Activated naive CD8-positive, alpha-beta T cell treated with anti-CD3 and anti-CD28 coated beads for 36 hours (primary cell): ENCODE measurements at regions not wholly inside any gene's neighbourhood (a gene's known extent, or its start where the extent isn't known, plus 50 kb on each side); places are given as distances from the start of the nearest gene placed in this dataset.

ENCODE experiments used
- DNase-seq: peaks from one replicate; pipeline ENCODE4 v3.0.0; 2021
- H3K27ac Mint-ChIP-seq: one replicate; pipeline ENCODE4 v1.8.0; 2022; ENCODE audit warnings: mild to moderate bottlenecking, moderate library complexity, mixed read lengths
- H3K27me3 Mint-ChIP-seq: one replicate; pipeline ENCODE4 v1.8.0; 2022; ENCODE audit warnings: mild to moderate bottlenecking, mixed read lengths
- H3K36me3 Mint-ChIP-seq: one replicate; pipeline ENCODE4 v1.8.0; 2021; ENCODE audit warnings: mild to moderate bottlenecking, mixed read lengths
- H3K4me1 Mint-ChIP-seq: one replicate; pipeline ENCODE4 v1.8.0; 2021; ENCODE audit warnings: mixed read lengths
- H3K4me3 Mint-ChIP-seq: one replicate; pipeline ENCODE4 v1.8.0; 2022; ENCODE audit warnings: mild to moderate bottlenecking, moderate library complexity, mixed read lengths
- H3K9me3 Mint-ChIP-seq: one replicate; pipeline ENCODE4 v1.8.0; 2022; ENCODE audit warnings: mixed read lengths

DNA sequence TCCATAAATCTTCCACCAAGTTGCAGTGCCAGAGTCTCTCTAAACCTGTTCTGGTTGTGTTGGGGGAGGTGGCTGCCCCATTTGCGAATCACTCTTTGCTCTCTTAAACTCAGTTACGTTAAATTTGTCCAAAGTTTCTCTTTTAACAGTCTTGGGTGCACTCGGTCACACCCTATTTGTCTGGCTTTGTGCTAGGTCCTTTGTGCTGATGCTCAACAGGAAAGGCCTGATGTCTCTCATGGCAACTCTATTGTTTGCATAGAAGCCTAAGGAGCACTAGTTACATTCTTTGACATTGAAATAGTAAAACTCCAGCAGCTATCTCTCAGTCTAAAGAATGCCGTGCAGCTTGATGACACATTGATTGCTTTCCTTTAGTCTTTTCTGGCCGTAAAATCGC is 105.1 kb downstream of the TRMT11 start:
- H3K27me3 Mint-ChIP-seq: no peaks in the 10 kb centered on the region

GRCh38 chr6:126093108-126093507 is 106.8 kb downstream of the TRMT11 start:
- DNase-seq: no peak
- H3K9me3 Mint-ChIP-seq: no peaks in the 10 kb centered on the region
- H3K4me3 Mint-ChIP-seq: no peak overlapping the region
- H3K27ac Mint-ChIP-seq: no peak overlapping the region
- H3K36me3 Mint-ChIP-seq: peaks cover 12% of the 10 kb centered on the region
- no peaks in the 10 kb centered on the region for H3K27me3 Mint-ChIP-seq
- H3K4me1 Mint-ChIP-seq: no peaks in the 10 kb centered on the region

More for the DNA sequence above, 105.1 kb downstream of the TRMT11 start:
- DNase-seq: no peak
- Mint-ChIP-seq H3K9me3 (no peaks in the 10 kb centered on the region), H3K4me3 (no peak overlapping the region), H3K4me1 (peaks cover 9% of the 10 kb centered on the region), H3K27ac (no peak overlapping the region), H3K36me3 (peaks cover 12% of the 10 kb centered on the region)

DNA sequence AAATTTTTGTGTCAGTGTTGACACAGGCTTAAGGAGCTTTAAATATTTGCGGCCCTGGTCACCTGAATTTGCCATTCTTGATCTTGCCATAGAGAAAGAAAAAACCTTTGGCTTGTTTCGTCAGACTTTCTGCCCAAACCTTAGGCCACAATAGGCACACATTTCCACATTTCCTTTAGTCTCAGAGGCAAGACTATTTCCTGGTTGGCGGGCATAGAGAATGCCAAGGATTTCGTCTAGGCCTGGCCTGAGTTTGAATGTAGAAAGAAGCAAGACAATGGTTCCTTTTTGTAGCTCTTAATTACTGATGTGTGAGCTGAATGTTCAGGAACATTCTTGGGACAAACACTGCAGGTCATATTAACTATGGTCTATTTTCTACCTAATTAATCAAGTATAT is 108.1 kb downstream of the TRMT11 start:
- Mint-ChIP-seq H3K9me3 (no peaks in the 10 kb centered on the region), H3K4me3 (no peak overlapping the region), H3K27me3 (no peaks in the 10 kb centered on the region), H3K27ac (no peak overlapping the region), H3K36me3 (peaks cover 7% of the 10 kb centered on the region), H3K4me1 (peaks cover 2% of the 10 kb centered on the region)
- no peak for DNase-seq

DNA sequence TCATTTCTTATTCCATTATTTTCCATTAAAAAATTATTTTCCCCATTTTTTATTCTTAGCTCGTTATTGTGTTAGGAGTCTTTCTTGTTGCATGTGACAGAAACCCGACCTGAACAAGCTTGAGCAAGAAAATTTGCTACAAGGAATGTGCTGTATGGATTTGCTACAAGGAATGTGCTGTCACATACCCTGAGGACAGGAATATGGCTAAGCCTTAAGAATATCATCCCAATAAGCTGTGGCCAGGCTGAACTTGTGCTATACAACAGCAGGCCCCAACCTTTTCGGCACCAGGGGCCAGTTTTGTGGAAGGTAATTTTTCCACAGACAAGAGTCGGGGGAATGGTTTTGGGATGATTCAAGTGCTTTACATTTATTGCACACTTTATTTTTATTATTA is 114.0 kb downstream of the TRMT11 start:
- peaks cover 2% of the 10 kb centered on the region for H3K4me1 Mint-ChIP-seq
- no peak overlapping the region for H3K27ac Mint-ChIP-seq
- H3K9me3 Mint-ChIP-seq: no peaks in the 10 kb centered on the region
- DNase-seq: no peak
- H3K36me3 Mint-ChIP-seq: peaks cover 22% of the 10 kb centered on the region
- H3K27me3 Mint-ChIP-seq: no peaks in the 10 kb centered on the region
- no peak overlapping the region for H3K4me3 Mint-ChIP-seq

GRCh38 chr6:126102358-126102757 is 116.0 kb downstream of the TRMT11 start:
- H3K27me3 Mint-ChIP-seq: no peaks in the 10 kb centered on the region
- no peak for DNase-seq
- no peak overlapping the region for H3K27ac Mint-ChIP-seq
- no peaks in the 10 kb centered on the region for H3K9me3 Mint-ChIP-seq
- peaks cover 22% of the 10 kb centered on the region for H3K36me3 Mint-ChIP-seq
- peaks cover 2% of the 10 kb centered on the region for H3K4me1 Mint-ChIP-seq
- H3K4me3 Mint-ChIP-seq: no peak overlapping the region

DNA sequence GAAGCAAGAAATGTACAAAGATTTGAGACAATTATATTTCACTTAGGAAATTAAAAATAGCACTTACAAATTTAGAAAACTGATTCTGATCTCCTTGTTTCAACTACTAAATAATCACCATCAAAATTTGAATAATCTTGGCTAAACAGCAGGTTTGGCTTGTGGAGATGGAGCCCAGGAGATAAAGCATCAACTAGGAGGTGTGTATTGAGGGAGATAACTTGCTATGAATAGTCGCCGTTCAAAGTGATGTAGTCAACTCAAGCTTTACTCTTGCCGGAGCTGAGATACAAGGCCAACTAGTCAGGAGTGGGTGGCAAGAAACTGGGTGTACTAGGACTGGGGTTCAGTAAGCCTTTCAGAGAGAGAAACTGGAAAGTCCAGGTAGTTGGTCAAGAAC is 117.7 kb downstream of the TRMT11 start:
- Mint-ChIP-seq H3K4me3 (no peak overlapping the region), H3K9me3 (no peaks in the 10 kb centered on the region), H3K27ac (no peak overlapping the region), H3K4me1 (no peaks in the 10 kb centered on the region), H3K36me3 (peaks cover 22% of the 10 kb centered on the region), H3K27me3 (no peaks in the 10 kb centered on the region)
- no peak for DNase-seq

DNA sequence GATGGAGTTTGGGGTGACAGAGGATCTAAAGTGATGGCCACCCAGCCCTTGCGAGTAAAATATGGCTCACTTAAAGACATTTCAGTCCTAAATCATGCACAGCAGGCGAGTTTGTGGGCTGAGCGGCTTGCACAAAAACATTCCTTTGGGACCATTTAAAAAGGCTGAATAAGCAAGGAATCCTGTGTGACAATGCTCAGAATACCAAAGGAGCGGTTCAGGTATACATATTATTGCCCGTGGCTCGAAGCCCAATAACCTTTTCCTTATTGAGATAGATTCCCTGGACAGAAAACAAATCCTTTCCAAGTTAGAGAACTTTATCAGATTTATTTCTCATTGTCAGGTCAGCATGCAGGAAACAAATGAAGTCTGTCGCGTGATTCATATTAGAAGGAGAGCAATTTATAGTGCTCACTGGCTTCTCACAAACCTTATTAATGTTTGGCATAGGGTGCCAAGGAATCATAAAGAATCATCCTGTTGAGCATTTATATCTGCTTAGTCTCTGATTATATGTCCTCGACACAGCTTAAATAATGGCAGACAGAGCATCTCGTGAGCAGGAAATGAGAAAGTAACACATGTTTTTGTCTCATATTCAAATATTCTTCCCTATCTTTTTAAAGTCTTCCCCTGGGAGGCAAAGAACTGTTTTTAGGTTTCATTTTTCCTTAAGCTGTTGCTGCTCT is 121.3 kb downstream of the TRMT11 start:
- H3K36me3 Mint-ChIP-seq: peaks cover 9% of the 10 kb centered on the region

DNA sequence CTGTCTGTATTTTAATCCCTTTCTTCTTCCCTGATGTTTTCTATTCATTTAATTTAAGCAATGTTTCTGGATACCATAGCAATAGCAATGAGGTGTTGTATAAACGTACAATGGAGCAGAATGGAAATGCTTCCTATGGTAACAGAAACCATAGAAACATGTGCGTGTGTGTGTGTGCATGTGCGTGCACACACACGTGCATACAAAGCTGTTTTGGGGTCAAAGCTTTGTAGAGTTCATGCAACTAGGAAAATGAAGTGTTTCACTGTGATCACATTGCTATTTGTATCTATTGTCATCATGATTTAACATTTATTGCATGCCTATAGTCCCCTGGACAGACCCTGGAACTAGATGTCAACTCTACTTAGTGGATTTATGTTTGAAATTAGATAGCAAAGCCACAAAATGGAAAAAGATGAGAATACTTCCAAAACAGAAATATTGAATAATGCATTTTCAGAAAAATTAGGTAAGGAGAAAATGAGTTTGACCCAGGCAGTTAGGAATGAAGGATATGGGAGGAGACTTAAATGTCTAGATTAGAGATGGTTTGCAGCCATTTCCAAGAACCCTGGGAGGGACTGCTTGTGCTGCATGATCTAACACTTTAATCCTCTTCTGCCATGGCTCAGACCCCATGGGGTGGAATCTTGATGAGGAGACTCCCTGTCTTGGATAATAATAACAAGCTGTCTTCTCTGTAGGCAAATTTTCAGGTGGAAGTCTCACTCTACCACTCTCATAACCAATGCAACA is 124.4 kb downstream of the TRMT11 start:
- no peaks in the 10 kb centered on the region for H3K9me3 Mint-ChIP-seq
- DNase-seq: no peak
- H3K36me3 Mint-ChIP-seq: peaks cover 2% of the 10 kb centered on the region
- no peaks in the 10 kb centered on the region for H3K27me3 Mint-ChIP-seq
- H3K4me3 Mint-ChIP-seq: no peak overlapping the region
- H3K4me1 Mint-ChIP-seq: no peaks in the 10 kb centered on the region
- no peak overlapping the region for H3K27ac Mint-ChIP-seq

More for the DNA sequence above, 121.3 kb downstream of the TRMT11 start:
- Mint-ChIP-seq H3K27ac (no peak overlapping the region), H3K4me3 (no peak overlapping the region), H3K27me3 (no peaks in the 10 kb centered on the region), H3K4me1 (no peaks in the 10 kb centered on the region), H3K9me3 (no peaks in the 10 kb centered on the region)
- DNase-seq: no peak

DNA sequence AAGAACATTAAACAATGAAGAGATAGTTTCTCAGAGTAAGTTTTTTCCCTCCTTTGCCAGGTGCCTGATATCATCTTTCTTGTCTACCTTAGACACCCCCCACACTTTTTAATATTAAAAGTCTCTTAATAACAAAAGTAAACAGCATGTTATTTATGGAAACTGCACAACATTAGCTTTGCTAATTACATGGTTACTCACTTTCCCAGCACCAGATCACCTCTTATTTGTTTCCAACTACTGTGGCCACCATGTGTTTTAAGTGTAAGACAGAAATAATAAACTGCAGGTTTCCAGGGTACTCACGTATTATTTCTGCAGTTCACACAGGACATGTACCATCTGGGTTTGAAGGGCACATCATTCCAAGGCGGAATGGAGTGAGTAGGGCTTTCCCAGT is 125.0 kb downstream of the TRMT11 start:
- Mint-ChIP-seq H3K4me1 (no peaks in the 10 kb centered on the region), H3K36me3 (peaks cover 3% of the 10 kb centered on the region), H3K4me3 (no peak overlapping the region), H3K9me3 (no peaks in the 10 kb centered on the region), H3K27ac (no peak overlapping the region), H3K27me3 (no peaks in the 10 kb centered on the region)
- DNase-seq: no peak

GRCh38 chr6:126112171-126112632 is 125.9 kb downstream of the TRMT11 start:
- H3K36me3 Mint-ChIP-seq: peaks cover 3% of the 10 kb centered on the region
- no peak for DNase-seq

DNA sequence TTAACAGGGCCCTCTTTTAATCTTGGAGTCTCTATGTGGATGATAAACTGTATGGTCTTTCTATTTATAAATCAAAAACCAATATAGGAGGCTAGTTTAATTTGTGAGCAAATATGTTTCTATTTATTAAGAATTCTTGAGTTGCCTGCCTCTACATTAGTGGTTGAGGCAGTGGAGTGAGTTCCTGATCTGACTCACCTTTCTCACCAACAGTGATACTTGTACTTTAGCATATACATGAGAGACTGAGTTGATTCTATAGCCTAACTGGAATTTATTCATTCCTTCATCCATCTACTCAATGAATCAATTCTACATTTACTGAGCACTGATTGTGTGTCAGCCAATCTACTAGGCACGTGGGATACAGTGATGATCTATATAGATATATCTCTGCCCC is 126.9 kb downstream of the TRMT11 start:
- H3K36me3 Mint-ChIP-seq: peaks cover 3% of the 10 kb centered on the region
- H3K27ac Mint-ChIP-seq: no peak overlapping the region
- H3K9me3 Mint-ChIP-seq: no peaks in the 10 kb centered on the region
- H3K4me3 Mint-ChIP-seq: no peak overlapping the region
- H3K4me1 Mint-ChIP-seq: no peaks in the 10 kb centered on the region
- DNase-seq: no peak
- H3K27me3 Mint-ChIP-seq: no peaks in the 10 kb centered on the region

More at GRCh38 chr6:126112171-126112632, 125.9 kb downstream of the TRMT11 start:
- H3K4me1 Mint-ChIP-seq: no peaks in the 10 kb centered on the region
- H3K9me3 Mint-ChIP-seq: no peaks in the 10 kb centered on the region
- H3K4me3 Mint-ChIP-seq: no peak overlapping the region
- H3K27me3 Mint-ChIP-seq: no peaks in the 10 kb centered on the region
- H3K27ac Mint-ChIP-seq: no peak overlapping the region

- no peaks in the 10 kb centered on the region for H3K9me3 Mint-ChIP-seq
- H3K27ac Mint-ChIP-seq: no peak overlapping the region
- H3K4me1 Mint-ChIP-seq: no peaks in the 10 kb centered on the region
- H3K36me3 Mint-ChIP-seq: peaks cover 3% of the 10 kb centered on the region
- no peak for DNase-seq
- no peaks in the 10 kb centered on the region for H3K27me3 Mint-ChIP-seq
- H3K4me3 Mint-ChIP-seq: no peak overlapping the region
Observed at GRCh38 chr6:126117251-126117650, 130.9 kb downstream of the TRMT11 start.

- no peaks in the 10 kb centered on the region for H3K27me3 Mint-ChIP-seq
- H3K27ac Mint-ChIP-seq: no peak overlapping the region
- H3K4me1 Mint-ChIP-seq: no peaks in the 10 kb centered on the region
- no peaks in the 10 kb centered on the region for H3K9me3 Mint-ChIP-seq
- no peak for DNase-seq
- no peak overlapping the region for H3K4me3 Mint-ChIP-seq
- peaks cover 3% of the 10 kb centered on the region for H3K36me3 Mint-ChIP-seq
Observed at GRCh38 chr6:126118058-126118755, 131.9 kb downstream of the TRMT11 start.

GRCh38 chr6:126118936-126119335 is 132.6 kb downstream of the TRMT11 start:
- no peak overlapping the region for H3K4me3 Mint-ChIP-seq
- H3K27ac Mint-ChIP-seq: no peak overlapping the region
- DNase-seq: no peak
- H3K27me3 Mint-ChIP-seq: no peaks in the 10 kb centered on the region
- peaks cover 4% of the 10 kb centered on the region for H3K36me3 Mint-ChIP-seq
- no peaks in the 10 kb centered on the region for H3K4me1 Mint-ChIP-seq
- H3K9me3 Mint-ChIP-seq: no peaks in the 10 kb centered on the region

- Mint-ChIP-seq H3K36me3 (peaks cover 4% of the 10 kb centered on the region), H3K27ac (no peak overlapping the region), H3K4me1 (no peaks in the 10 kb centered on the region), H3K9me3 (no peaks in the 10 kb centered on the region), H3K4me3 (no peak overlapping the region), H3K27me3 (no peaks in the 10 kb centered on the region)
- DNase-seq: no peak
Observed at GRCh38 chr6:126123226-126123625, 136.9 kb downstream of the TRMT11 start.
